HG02610 (cell line): ENCODE measurements at regions not wholly inside any gene's neighbourhood (a gene's known extent, or its start where the extent isn't known, plus 50 kb on each side); places are given as distances from the start of the nearest gene placed in this dataset.
A peak's percentile ranks its signal among the peaks of the same experiment; 100 is the strongest.
"Not testable (repeated sequence)": the region's sequence is repeated elsewhere in the genome, so short reads cannot be mapped to it uniquely, and the experiment has no call there.

Experiments used
- ATAC-seq: cut with Tn5 transposase; IDR thresholded peaks from one replicate; pipeline ENCODE4 v1.9.1; 2021; ENCODE audit warnings: mild to moderate bottlenecking, moderate library complexity; ENCODE audit not compliant: unreplicated experiment

DNA sequence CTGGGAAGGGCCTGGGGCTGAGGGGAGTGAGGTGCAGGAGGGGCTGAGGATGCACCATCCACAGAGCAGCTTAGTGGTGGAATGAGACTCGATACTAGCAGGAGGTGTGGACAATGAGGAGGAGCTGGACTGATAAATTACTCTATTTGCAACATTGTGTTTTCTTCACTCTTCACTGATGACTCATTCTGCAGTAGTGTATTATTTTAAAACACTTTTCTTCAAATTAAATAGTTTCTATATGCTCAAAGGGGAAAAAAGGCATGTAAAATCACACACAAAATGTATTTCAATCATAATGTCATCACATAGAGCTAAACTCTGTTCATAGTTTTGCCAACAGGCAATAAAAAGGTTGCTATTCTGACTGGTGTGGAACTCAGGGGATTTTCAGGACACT is 467.0 kb upstream of the CTSO start:
- no peak for ATAC-seq

DNA sequence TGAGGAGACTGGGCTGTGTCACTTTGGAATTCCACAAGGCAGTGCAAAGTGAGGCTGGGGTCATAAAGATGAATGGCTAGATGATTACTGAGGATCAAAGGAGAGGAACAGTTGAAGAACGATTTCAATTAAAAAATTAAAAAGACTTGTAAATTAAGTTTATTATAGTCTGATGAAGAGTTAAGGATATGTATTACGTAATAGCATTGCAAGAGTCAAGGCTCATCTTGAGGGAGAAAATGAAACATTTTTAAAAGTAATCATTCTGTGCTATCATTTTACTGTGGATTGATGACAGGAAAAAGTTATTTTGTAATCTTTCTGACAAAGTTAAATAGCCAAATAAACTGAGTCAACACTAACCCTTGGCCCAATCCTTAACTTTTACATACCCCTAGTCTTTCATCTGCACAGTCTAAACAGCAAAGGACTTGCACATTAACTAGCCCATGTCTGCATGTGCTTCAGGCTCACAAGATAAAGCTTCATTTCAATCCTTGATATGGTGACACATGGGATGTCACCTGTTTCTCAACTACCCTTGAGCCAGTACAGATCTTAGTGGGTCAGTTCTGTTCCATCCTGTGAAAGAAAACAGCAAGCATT is 465.5 kb upstream of the CTSO start:
- ATAC-seq: no peak

DNA sequence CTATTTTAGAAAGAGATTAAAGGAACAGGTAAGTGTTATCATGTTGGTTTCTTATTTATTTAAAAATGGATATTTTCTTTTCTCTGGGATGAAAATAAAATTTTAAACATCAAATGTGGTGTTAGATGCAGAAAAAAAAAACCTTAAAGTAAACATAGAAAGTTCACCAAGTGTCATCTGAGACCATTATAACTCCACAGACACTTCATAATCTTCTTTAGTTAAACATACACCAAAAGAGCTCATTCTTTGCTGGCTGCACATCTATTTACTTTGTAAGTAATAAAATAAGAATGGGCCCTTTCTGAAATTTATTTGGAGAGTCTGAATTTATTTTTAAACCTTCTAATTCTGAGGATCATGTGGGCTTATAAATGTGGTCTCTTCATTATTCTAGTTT is 460.7 kb upstream of the CTSO start:
- no peak for ATAC-seq

DNA sequence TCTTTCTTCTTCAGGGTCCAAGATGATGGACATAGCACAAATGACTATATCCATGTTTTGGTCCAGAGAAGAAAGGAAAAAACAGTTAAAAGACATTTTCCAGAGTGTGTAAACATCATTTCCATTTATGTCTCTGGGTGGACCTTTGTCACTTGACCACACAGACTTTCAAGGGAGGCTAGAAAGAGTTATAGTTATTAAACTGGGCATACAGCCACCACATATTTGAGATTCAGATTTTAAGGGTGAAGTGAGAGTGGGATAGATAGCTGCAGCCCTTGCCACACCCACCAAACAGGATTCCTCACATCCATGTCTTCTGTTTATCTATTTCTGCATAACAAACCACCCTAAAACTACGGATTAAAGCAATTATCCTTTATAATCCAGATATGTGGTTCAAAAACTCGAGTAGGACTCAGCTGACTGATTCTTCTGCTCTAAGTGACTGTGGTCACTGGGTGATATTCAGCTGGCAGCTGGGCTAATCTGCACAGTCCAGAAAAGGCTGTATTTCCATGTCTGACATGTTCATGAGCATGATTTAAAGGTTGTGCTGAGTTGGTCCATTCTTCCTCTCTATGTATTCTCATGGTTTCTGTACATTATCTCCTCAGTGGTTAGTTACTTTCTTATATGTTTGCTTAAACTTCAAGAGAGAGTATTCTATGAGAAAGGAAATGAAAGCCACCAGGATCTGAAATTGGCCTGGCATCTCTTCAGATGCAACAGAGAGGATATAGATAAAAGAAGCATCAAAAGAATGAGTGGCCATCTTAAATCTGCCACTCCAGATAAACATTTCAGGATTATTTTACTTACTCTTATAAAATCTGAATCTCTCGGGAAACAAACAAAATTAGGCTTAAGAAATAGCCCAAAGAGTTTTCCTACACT is 459.8 kb upstream of the CTSO start:
- no peak for ATAC-seq

DNA sequence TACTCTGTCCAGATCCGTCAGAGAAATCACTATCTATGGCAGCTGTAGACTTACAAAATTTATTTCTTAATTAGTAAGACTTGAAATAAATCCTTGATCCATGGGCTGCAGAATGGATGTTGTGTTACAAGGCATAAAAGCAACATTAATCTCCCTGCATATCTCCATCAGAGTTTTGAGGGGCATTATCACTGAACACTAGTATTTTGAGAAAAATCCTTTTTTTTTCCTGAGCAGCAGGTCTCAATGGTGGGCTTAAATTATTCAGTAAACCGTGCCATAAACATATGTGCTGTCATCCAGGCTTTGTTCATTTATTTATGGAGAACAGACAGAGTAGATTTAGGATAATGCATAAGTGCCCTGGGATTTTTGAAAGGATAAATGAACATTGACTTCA is 457.9 kb upstream of the CTSO start:
- no peak for ATAC-seq

DNA sequence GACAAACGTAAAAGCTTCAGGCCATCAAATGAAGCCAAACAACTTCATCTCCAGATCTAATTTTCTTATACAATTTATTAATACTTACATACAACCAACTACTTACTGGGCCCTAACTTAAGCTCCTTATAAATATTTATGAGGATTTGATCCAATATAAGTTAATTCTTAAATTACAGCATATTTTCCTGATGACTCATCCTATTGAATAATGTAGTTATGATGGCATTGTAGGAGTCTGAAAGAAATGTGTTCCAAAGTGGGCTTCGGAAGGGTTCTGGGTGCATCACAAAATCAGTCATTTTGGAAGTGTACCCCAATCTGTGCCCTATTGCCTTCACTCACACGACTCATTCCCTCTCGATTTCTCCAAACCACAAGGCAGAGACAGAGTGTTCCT is 455.1 kb upstream of the CTSO start:
- ATAC-seq: no peak

DNA sequence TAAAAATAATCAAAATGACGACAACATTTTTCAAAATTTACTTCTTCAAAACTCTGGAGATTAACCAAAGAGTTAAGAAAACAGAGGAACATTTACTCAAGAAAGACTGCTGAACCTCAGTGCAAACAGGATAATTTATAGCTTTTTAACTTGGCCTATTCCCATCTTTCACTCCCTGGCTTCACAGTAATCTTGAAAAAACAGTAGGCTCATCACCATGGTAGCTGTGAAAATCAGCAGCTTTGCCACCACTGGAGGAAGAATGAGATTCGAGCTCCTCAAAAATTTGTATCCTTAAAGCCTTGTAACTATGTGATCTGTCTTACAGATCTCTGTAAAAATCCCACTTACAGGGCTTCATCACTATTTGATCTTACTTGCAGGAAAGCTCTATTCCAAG is 447.7 kb upstream of the CTSO start:
- ATAC-seq: no peak

DNA sequence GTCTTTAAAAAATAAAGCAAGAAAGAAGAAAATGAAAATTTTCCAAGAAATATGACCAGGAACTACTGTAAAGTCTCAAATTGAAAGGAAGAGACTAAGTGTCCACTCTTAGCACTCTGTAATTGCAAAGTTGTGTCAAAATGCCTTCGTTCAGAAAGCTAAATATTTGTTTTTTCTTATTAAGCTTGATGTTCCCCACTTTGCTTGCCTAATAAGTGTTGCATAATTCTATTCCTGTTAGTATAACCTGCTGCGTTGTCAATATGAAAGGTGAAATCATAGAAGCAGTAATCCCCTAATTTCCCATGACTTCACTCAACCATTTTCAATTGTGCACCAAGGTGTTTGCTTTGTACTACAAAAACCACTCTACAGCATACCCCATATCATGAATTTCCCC is 442.9 kb upstream of the CTSO start:
- no peak for ATAC-seq

DNA sequence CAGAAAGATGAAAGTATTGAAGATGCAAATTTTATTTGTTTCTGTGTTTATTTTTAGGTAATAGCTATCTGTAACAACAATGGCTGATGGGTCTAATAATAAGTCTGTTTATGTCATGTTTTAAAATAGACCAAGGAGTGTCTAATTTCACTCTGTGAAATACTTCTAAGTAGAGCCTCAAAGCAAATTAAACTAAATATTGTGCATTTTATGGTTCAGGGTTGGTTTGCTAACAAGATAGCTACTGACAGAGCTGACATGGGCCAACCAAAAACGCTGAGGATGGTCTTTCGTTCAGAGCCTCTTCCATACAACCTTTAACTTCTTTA is 437.6 kb upstream of the CTSO start:
- ATAC-seq: no peak

DNA sequence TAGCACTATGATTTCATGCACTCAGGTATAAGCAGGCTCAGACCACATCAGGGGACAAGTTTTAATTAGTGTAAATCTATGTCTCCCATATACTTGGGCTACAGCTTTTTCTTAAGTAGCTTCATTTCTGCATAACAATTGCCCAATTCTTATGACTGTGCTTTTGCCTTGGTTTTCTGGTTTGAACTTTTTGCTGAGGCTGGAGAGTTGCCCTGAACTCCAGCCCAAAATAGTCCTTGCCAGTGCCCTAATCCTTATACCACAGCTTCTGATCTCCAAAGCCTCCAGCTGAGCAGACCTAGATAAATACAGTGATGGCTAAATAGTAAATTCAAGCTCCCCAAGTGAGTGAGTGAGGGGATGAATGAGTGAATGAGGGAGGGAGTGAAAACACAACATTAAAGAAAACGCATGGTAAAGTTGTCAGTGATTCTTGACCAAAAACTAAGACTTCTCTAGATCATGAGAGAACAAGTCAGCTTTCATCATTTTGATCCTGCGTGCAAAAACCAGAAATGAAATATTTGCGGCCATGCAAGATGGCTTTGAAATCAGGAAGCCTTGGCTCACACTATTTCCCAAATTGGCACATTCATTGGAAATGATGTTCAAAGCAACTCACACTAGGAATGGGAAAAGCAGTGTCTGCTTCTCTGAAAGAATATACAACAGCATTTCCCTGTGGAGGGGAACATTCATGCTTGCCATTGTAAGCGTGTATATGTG is 437.1 kb upstream of the CTSO start:
- ATAC-seq: no peak

DNA sequence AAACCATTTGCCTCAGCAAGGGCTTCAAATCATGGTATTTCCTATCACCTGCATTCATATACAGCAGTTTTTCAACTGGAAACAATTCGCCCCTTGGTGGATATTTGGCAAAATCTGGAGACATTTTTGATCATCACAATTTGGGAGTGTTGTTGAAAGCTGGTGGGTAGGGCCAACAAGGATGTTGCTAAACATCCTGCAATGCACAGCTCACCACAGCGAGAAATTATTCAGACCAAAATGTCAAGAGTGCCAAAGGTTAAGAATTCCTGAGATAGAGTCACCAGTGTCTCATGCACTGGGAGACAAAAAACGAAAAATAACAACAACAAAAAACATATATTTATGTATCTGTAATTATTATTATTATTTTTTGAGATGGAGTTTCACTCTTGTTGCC is 435.2 kb upstream of the CTSO start:
- ATAC-seq: no peak

DNA sequence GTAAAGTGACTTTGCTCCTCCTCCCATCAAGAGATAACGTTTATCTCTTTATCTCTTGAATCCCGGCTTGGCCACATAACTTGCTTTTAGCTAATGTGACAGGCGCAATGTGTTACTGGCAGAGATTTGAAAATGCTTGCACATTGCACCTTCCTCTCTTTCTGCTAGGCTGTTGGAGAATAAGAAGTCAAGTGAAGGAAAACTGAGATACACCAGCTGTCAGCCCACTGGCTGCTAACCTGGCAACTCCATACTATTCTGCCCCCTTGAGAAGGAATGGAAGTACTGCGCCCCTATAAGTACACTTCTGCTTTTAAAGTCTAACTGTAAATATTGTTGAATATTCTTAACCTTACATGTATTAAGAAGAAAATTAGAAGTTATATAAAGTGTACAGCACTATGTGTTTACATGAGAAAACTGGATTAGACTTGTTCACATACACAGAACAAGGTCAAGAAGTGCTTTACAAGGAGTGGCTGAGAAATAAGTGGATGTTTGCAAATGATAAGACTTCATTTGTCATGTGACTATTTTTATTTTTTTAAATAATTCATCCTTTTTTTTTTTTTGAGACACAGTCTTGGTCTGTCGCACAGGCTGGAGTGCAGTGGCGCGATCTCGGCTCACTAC is 424.5 kb upstream of the CTSO start:
- ATAC-seq: peak; percentile 91

DNA sequence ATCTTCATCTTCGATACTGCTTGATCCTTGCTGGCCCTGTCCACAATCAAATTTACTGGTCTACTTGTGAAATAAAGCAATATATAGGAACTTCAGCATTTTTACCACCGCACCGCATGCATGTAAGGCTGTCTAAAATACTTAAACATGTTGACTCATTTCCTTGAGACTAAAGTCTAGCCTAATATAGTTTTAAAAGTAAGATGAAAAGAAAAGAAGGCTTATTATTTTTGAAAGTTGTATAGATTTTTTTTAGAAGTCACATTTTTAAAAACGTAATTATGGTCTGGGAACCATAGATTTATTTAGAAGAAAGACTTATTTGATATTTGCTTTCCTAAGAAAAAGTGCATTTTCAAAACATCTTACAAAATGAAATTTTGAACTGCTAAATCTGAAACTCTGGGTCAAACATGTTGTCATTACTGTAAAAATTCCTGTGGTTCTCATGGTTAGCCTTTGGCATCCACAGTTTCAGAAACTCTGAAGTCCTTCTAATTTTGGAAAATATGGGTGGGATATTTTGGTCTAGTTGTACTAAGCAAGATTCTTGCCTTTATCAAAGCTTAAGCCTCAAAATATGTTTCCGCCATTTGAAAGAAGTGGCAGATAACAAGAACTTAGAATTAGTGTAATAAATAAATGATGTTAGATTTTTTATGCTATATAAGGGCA is 423.5 kb upstream of the CTSO start:
- ATAC-seq: no peak

DNA sequence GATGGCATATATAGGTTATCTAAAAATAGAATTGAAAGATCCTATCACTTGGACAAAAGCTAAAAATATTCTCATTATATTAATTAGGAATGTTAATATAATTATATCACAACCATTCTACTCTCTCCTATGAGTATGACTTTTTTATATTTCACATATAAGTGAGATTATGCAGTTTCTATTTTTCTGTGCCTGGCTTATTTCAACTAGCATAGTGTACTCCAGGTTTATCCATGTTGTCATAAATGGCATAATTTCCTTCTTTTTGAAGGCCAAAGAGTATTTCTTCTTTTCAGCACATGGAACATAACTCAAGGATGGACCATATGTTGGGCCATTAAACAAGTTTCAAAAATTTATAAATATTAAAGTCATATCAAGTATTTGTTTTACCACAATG is 421.2 kb upstream of the CTSO start:
- no peak for ATAC-seq

DNA sequence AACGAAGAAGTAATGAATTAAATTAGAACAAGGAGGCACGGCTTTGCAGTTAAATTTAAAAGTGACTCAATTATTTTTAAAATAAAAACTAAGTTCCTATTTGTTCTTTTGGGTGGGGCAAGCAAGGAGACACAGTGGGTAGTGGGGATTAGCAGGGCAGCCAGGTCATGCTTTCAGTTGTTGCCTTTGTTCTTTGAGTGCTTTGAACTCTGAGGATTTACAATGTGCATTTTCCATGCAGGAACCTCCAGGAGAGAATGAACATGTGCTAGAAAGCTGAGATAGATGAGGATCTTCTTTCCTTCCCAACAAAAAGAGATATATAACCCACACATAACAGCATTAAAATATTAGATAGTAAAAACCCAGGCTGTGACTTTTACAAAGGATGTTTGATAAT is 420.4 kb upstream of the CTSO start:
- no peak for ATAC-seq

DNA sequence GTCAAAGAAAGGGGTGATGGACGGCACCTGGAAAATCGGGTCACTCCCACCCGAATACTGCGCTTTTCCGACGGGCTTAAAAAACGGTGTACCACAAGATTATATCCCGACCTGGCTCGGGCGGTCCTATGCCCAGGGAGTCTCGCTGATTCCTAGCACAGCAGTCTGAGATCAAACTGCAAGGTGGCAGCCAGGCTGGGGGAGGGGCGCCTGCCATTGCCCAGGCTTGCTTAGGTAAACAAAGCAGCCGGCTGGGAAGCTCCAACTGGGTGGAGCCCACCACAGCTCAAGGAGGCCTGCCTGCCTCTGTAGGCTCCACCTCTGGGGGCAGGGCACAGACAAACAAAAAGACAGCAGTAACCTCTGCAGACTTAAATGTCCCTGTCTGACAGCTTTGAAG is 413.8 kb upstream of the CTSO start:
- ATAC-seq: not testable (repeated sequence)

DNA sequence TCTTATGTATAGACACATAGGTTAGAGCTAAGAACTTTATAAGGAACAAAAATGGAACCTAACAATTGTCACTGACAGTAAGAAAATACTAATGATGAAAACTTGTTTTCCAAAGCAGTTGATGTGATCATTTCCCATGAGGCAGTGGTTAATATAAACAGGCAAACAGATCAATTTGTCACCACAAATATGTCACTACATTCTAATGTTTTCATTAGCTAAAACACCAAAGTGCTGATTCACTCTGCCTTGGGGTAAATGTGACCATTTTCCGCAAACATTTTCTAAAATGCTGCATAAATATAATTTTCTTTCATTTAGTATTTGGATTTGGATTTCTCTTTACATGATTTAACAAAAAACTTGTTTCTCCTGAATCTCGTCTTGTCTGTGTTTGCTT is 408.9 kb upstream of the CTSO start:
- ATAC-seq: no peak

DNA sequence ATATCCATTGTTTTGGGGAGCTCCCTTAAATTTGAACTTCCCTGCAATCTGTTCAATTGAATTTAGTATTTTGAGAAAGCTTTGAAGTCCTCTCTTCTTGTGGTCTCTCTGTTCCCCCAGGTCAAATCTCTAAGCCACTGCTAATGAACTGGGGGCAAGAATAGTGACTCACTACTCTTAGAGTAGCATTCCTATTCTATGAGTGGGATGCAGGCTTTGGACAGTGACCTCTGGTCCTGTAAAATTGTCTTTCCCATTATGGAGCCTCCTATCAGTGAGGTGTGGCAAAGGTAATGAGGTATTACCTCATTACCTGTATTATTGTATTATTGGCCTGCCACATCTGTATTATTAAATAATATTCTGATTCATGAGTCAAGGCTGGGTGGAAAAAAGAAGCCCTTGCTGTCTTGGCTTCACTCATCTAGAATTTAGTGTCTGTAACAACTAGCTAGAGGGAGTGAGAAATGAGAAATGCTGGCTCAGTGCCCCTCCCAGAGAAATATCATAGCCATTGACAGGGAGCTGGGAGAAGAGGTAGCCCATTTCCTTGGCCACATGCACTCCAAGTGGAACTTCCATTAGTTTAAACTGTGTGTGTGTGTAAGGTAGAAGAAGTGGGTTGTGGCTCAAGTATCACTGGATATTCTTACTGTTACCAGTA is 393.9 kb upstream of the CTSO start:
- no peak for ATAC-seq

DNA sequence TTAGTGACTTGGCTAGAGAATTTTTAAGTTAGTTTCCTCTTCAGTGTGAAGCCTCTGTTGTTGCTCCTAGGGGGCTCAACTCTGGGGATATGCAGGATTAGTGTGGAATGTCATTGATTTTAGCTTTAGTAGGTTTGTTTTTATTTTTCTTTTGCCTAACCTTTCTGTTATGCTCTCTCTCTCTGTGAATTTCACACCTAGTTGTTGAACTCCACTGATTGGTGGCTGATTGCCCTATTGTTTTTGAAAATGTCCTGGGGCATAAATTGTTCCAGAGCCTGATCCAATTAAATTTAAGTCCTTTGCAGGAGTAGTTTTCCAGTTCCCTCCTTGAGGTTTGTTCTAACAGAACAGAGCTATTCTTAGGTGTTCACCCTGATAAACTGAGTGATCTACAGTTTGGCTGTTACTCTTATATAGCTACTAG is 393.3 kb upstream of the CTSO start:
- ATAC-seq: no peak

DNA sequence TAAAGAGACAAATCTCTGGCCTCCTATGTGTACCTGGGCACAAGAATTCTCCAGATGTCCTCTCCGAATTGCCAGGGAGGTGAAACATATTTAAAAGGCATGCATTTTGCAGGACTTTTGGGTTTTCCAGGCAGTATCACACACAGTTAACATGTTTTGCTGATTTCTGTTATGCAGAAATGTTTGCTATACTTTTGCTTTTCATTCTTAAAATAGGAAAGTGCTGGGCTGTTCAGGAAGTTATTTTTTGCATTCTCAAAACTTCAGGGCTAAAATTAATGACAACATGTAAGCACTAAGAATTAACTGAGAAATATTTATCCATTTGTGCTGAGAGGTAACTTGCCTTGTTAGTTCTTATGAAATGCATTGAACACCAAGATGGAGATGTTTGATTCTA is 390.7 kb upstream of the CTSO start:
- ATAC-seq: no peak

DNA sequence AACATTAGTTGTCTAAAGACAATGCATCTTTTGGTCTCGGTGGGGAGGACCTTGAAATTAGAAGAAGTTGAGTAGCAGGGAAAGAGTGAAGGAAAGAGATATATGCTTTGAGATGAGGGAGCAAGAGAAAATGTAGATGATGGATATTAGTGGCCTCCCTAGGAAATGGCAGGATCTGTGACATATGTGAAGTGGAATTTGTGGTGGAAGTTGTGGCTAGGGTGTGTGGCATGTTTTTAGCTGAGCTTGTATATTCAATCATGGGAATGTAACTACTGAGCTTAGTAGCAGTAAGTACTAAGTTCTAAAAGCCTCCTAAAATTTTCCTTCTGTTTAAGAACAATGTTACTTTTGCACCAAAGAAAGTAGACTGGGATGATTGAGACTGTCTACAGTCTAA is 382.8 kb upstream of the CTSO start:
- ATAC-seq: no peak
